Activated CD8-positive, alpha-beta memory T cell treated with anti-CD3 and anti-CD28 coated beads for 24 hours (primary cell): ENCODE measurements at regions not wholly inside any gene's neighbourhood (a gene's known extent, or its start where the extent isn't known, plus 50 kb on each side); places are given as distances from the start of the nearest gene placed in this dataset.
"Not testable (repeated sequence)": the region's sequence is repeated elsewhere in the genome, so short reads cannot be mapped to it uniquely, and the experiment has no call there.

Source experiments
- DNase-seq: peaks from one replicate; pipeline ENCODE4 v3.0.0-alpha.2; 2020

- no peak for DNase-seq
Observed at GRCh38 chr1:66462313-66462712, 71.6 kb upstream of the SGIP1 start.

- DNase-seq = no peak
Observed at GRCh38 chr1:66464351-66464750, 69.6 kb upstream of the SGIP1 start.

GRCh38 chr1:66464802-66465201 lies 69.2 kb upstream of the SGIP1 start:
- no peak for DNase-seq

- not testable (repeated sequence) for DNase-seq
Observed at GRCh38 chr1:66466695-66467094, 67.3 kb upstream of the SGIP1 start.

GRCh38 chr1:66468722-66469121 lies 65.2 kb upstream of the SGIP1 start:
- DNase-seq = no peak

- no peak for DNase-seq
Observed at GRCh38 chr1:66475940-66476339, 58.0 kb upstream of the SGIP1 start.

GRCh38 chr1:66476774-66477173 lies 57.2 kb upstream of the SGIP1 start:
- DNase-seq = no peak

- DNase-seq = no peak
Observed at GRCh38 chr1:66478116-66478515, 55.8 kb upstream of the SGIP1 start.

GRCh38 chr1:66480162-66480561 lies 53.8 kb upstream of the SGIP1 start:
- no peak for DNase-seq

- not testable (repeated sequence) for DNase-seq
Observed at GRCh38 chr1:66481215-66481614, 52.7 kb upstream of the SGIP1 start.
